Prostate gland (tissue), 2 donors: ENCODE measurements at regions not wholly inside any gene's neighbourhood (a gene's known extent, or its start where the extent isn't known, plus 50 kb on each side); places are given as distances from the start of the nearest gene placed in this dataset.

Source experiments
- CTCF ChIP-seq, 4 experiments: fragments of 200-600 bp in 2 of 4; fragments of 450-650 bp in 2 of 4; sonication (generic) in 2 of 4; IDR thresholded peaks; 1 replicate in 3 of 4; 2 replicates in 1 of 4; pipeline ENCODE4 v1.5.1; 2016 to 2019; ENCODE audit warnings: antibody characterized with exemption in 4 of 4, mild to moderate bottlenecking in 2 of 4, moderate library complexity in 2 of 4
- POLR2A ChIP-seq: fragments of 450-650 bp; IDR thresholded peaks from one replicate; pipeline ENCODE4 v1.6.1; 2016; ENCODE audit warnings: antibody characterized with exemption, mild to moderate bottlenecking

GRCh38 chr20:53662595-53662994, 69.0 kb upstream of the ZNF217 start:
- TF ChIP-seq CTCF (IDR thresholded peaks at IDR 0.05) (no peak), POLR2A (no peak)
